ENCODE measurements at regions not wholly inside any gene's neighbourhood (a gene's known extent, or its start where the extent isn't known, plus 50 kb on each side); places are given as distances from the start of the nearest gene placed in this dataset.

DNA sequence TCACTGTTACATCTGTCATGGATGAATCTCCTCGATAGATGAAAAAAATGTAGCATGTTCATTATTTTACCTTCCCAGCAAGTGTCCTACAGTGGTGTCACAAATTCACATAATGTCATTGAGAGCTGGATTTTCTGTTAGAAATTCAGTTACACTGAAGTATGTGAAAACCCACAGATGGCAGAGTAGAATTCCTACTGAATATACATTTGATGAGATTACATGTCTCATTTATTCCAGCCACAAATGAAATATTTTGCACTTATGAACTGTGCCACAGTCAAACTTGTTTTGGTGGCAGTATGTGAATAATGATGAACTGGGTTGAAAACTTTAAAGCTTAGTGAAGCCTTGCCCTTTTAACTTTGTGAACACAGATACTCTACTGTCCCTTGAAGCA is 301.9 kb upstream of the DPYD start:
- no peak overlapping the region for H3K4me3 ChIP-seq (ENCODE audit: low read depth, low read length)
- no peak for DNase-seq (ENCODE audit: low read depth)
- ChIA-PET POLR2A (no interaction called here), CTCF (no interaction called here)
- H3K27me3 ChIP-seq (ENCODE audit: control insufficient read depth, insufficient read depth, low read length): no peaks in the 10 kb centered on the region
- H3K36me3 ChIP-seq (ENCODE audit: control insufficient read depth, insufficient read depth, low read length): no peaks in the 10 kb centered on the region
- TF ChIP-seq, protein P1, sequence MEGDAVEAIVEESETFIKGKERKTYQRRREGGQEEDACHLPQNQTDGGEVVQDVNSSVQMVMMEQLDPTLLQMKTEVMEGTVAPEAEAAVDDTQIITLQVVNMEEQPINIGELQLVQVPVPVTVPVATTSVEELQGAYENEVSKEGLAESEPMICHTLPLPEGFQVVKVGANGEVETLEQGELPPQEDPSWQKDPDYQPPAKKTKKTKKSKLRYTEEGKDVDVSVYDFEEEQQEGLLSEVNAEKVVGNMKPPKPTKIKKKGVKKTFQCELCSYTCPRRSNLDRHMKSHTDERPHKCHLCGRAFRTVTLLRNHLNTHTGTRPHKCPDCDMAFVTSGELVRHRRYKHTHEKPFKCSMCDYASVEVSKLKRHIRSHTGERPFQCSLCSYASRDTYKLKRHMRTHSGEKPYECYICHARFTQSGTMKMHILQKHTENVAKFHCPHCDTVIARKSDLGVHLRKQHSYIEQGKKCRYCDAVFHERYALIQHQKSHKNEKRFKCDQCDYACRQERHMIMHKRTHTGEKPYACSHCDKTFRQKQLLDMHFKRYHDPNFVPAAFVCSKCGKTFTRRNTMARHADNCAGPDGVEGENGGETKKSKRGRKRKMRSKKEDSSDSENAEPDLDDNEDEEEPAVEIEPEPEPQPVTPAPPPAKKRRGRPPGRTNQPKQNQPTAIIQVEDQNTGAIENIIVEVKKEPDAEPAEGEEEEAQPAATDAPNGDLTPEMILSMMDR (IDR thresholded peaks at IDR 0.05; ENCODE audit: insufficient read depth, low read depth, low read length): no peak

DNA sequence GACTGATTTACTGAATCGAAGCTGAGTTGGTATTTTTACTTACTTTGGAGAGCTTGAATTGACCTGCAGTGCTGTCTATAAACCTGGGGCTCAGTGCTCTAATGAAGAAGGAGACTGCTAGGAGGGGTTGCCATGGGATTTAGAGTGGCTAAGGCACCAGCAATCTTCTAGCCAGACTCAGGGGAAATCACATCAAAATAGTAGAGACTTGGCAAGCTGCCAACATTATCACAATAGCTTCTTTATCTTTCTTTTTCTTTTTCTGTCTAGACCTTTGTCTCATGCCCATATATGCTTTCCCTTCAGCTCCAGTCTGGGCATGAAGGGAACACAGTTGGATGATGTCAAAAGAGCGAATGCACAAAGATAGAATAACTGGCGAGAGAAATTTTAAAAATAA is 301.1 kb upstream of the DPYD start:
- Histone ChIP-seq H3K36me3 (ENCODE audit: control insufficient read depth, insufficient read depth, low read length) (no peaks in the 10 kb centered on the region), H3K27me3 (ENCODE audit: control insufficient read depth, insufficient read depth, low read length) (no peaks in the 10 kb centered on the region), H3K4me3 (ENCODE audit: low read depth, low read length) (no peak overlapping the region)
- CTCF ChIA-PET: no interaction called here
- DNase-seq (ENCODE audit: low read depth): no peak
- TF ChIP-seq, protein P1 (IDR thresholded peaks at IDR 0.05; ENCODE audit: insufficient read depth, low read depth, low read length): no peak
- POLR2A ChIA-PET: no interaction called here

DNA sequence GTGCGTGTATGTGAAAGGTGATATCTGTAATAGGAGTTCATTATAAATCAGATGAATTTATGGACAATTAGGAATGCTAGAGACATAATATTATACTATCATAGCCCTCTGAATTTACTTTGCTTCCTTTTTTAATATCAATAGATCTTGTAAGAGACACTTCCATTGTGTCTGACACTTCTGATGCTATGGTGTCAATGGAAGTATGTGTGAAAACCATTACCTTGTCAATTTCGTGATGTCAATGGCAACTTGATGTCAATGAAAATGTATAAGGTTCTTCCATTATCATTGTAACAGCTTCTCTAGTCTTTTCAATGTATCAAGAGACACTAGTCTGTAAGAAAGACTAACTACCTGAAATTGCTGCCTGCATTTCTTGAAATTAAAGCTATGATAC is 296.8 kb upstream of the DPYD start:
- CTCF ChIA-PET: no interaction called here
- TF ChIP-seq, protein P1 (IDR thresholded peaks at IDR 0.05; ENCODE audit: insufficient read depth, low read depth, low read length): no peak
- DNase-seq (ENCODE audit: low read depth): no peak
- Histone ChIP-seq H3K4me3 (ENCODE audit: low read depth, low read length) (no peak overlapping the region), H3K36me3 (ENCODE audit: control insufficient read depth, insufficient read depth, low read length) (no peaks in the 10 kb centered on the region), H3K27me3 (ENCODE audit: control insufficient read depth, insufficient read depth, low read length) (no peaks in the 10 kb centered on the region)
- POLR2A ChIA-PET: no interaction called here

DNA sequence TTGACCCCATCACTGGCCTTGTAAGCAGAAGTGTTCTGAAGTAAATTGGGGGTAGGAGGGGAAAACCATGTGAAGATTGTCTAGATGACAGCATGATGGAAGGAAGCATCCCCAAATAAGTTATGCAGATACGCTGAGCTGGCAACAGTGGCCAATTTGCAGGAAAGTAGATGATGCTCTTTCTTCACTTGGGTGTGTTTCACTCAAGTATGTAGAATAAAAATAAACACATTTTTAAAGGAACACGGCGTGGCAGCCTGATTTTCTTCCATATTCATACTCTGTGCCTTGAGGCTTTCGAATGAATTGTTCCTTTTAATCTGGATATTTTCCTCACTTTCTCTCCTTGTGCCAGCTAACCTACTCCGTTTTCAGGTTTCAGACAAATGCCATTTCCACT is 295.5 kb upstream of the DPYD start:
- ChIA-PET POLR2A (no interaction called here), CTCF (no interaction called here)

DNA sequence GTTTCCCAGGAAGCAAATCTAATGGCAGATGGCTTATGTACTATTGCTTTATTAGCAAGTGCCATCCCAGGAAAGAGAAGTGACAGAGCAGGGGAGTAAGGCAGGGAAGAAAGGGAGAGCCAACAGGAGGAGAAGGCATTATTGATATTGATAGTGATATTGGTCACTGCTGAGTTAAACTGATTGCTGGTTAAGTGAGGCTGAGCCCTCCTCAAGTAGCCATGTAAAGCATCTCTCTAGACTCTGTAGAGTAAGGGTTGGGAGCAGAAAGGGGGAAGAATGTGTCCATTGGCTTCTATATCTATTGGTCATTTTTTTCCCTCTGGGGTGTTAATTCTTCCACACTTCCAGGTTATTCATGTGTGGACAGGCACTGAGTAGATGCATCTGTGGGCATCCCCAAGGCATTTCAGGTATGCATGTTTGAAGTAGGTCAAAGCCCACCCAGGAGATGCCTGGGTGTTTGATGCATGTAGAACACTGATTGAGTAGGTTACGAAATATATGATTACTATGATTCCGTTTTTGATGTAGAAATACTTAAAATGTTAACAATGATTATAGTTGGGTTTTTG is 290.5 kb upstream of the DPYD start:
- CTCF ChIA-PET: no interaction called here

More for the DNA sequence above, 295.5 kb upstream of the DPYD start:
- TF ChIP-seq, protein P1 (IDR thresholded peaks at IDR 0.05; ENCODE audit: insufficient read depth, low read depth, low read length): no peak
- no peaks in the 10 kb centered on the region for H3K27me3 ChIP-seq (ENCODE audit: control insufficient read depth, insufficient read depth, low read length)
- no peak overlapping the region for H3K4me3 ChIP-seq (ENCODE audit: low read depth, low read length)
- no peak for DNase-seq (ENCODE audit: low read depth)
- H3K36me3 ChIP-seq (ENCODE audit: control insufficient read depth, insufficient read depth, low read length): no peaks in the 10 kb centered on the region

More for the DNA sequence above, 290.5 kb upstream of the DPYD start:
- Histone ChIP-seq H3K36me3 (ENCODE audit: control insufficient read depth, insufficient read depth, low read length) (no peaks in the 10 kb centered on the region), H3K4me3 (ENCODE audit: low read depth, low read length) (no peak overlapping the region), H3K27me3 (ENCODE audit: control insufficient read depth, insufficient read depth, low read length) (no peaks in the 10 kb centered on the region)
- POLR2A ChIA-PET: no interaction called here
- TF ChIP-seq, protein P1 (IDR thresholded peaks at IDR 0.05; ENCODE audit: insufficient read depth, low read depth, low read length): no peak
- DNase-seq (ENCODE audit: low read depth): no peak
